ENCODE measurements at regions not wholly inside any gene's neighbourhood (a gene's known extent, or its start where the extent isn't known, plus 50 kb on each side); places are given as distances from the start of the nearest gene placed in this dataset.

DNA sequence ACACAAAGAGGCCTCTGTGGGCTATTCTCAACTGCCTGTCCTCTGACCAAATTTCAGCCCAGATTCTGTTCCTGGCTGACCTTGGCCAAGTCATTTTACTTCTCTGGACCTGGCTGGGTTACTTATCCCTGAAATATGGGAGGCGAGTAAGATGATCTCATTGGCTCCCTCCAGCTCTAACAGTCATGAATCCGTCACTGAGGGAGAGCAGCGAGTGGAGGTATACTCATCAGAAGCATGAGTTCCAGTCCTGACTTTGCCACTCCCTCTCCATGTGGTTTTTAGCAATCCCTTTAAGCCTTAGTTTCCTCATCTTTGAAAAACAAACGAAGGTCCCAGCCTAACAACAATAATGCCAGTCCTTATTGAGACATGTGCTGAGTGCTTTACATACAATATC lies 63.5 kb downstream of the CCDC185 start:
- H2BK15ac ChIP-seq (ENCODE audit: low read depth, poor library complexity, severe bottlenecking), result no peak overlapping the region
- peaks cover 29 to 32% of the 10 kb centered on the region in 2 experiments for H3K27me3 ChIP-seq (ENCODE audit: control insufficient read depth in 1 of 2, insufficient read depth in 1 of 2, low read length in 2 of 2)
- H2AFZ ChIP-seq (ENCODE audit: low read depth, low read length), result no peak overlapping the region
- no peak overlapping the region for H3K27ac ChIP-seq (ENCODE audit: low read length, poor library complexity, severe bottlenecking)
- no peak overlapping the region for H2AK5ac ChIP-seq (ENCODE audit: low read length, severe bottlenecking)
- no peak overlapping the region for H3K14ac ChIP-seq (ENCODE audit: low read length in 2 of 2)
- WGBS, result 65% methylated on average over 4 of the region's 4 CpGs
- H3K23ac ChIP-seq (ENCODE audit: low read length in 2 of 2), result no peak overlapping the region
- no peak overlapping the region for H4K91ac ChIP-seq (ENCODE audit: low read length)
- H4K8ac ChIP-seq (ENCODE audit: low read length), result no peak overlapping the region
- no peaks in the 10 kb centered on the region for H3K4me1 ChIP-seq (ENCODE audit: control insufficient read depth, insufficient read depth, low read depth, low read length)
- H2BK5ac ChIP-seq (ENCODE audit: low read depth, low read length, poor library complexity, severe bottlenecking), result no peak overlapping the region
- no peak overlapping the region for H3K4me2 ChIP-seq (ENCODE audit: low read length, poor library complexity, severe bottlenecking)
- H3K9ac ChIP-seq (ENCODE audit: low read length), result no peak overlapping the region
- DNase-seq, result no peak
- peaks cover 4% of the 10 kb centered on the region for H3K9me3 ChIP-seq (ENCODE audit: control insufficient read depth, low read length)
- no peak overlapping the region for H3K4ac ChIP-seq (ENCODE audit: low read depth in 1 of 2, low read length in 2 of 2)
- H3K79me1 ChIP-seq (replicated peaks; ENCODE audit: low read length, poor library complexity, severe bottlenecking), result no peaks in the 10 kb centered on the region
- H2BK120ac ChIP-seq (ENCODE audit: low read depth, low read length), result no peak overlapping the region
- H3K18ac ChIP-seq (ENCODE audit: low read depth in 1 of 2, low read length in 2 of 2), result no peak overlapping the region
- no peak overlapping the region for H2BK12ac ChIP-seq (ENCODE audit: low read length in 2 of 2)
- no peaks in the 10 kb centered on the region for H3K36me3 ChIP-seq (ENCODE audit: control insufficient read depth in 1 of 2, insufficient read depth in 2 of 2, low read depth in 1 of 2, low read length in 2 of 2)
- no peak overlapping the region for H3K4me3 ChIP-seq (ENCODE audit: insufficient read depth in 1 of 2, low read depth in 1 of 2, low read length in 2 of 2)

DNA sequence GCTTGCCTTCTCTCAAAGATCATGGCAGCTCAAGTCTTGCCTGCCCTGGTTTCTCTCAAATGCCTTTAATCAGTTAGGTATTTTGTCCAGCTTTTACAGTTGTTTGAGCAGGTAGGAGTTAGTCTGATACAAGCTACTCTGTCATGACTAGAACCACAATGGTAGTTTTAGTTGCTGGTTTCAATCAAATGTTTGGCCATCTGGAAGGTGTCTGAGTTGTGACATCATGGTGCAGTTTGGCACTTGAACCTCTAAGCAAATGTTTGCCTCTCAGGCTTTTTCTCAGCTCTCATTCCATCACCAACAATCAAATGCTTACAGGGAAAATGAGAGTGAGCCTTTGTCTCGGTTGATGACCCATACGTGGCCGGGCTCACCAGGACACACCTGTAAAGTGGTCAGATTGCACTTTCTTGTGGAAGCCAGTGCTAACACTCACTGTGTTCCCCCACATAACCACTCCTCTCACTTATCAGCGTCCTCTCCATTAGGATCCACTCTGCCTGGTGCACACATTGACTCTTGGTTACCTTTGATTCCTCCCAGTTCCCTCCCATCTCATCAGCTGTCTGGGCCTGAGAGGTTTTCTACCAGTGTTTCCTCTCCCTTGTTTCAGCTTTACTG lies 67.5 kb downstream of the CCDC185 start:
- no peak overlapping the region for H2BK15ac ChIP-seq (ENCODE audit: low read depth, poor library complexity, severe bottlenecking)
- no peak overlapping the region for H2AFZ ChIP-seq (ENCODE audit: low read depth, low read length)
- H4K91ac ChIP-seq (ENCODE audit: low read length), result no peak overlapping the region
- H3K18ac ChIP-seq (ENCODE audit: low read depth in 1 of 2, low read length in 2 of 2), result no peak overlapping the region
- no peak overlapping the region for H3K4ac ChIP-seq (ENCODE audit: low read depth in 1 of 2, low read length in 2 of 2)
- peaks cover 4% of the 10 kb centered on the region for H3K9me3 ChIP-seq (ENCODE audit: control insufficient read depth, low read length)
- no peak overlapping the region for H2BK120ac ChIP-seq (ENCODE audit: low read depth, low read length)
- no peaks in the 10 kb centered on the region for H3K4me1 ChIP-seq (ENCODE audit: control insufficient read depth, insufficient read depth, low read depth, low read length)
- H3K27ac ChIP-seq (ENCODE audit: low read length, poor library complexity, severe bottlenecking), result no peak overlapping the region
- no peak overlapping the region for H3K4me3 ChIP-seq (ENCODE audit: insufficient read depth in 1 of 2, low read depth in 1 of 2, low read length in 2 of 2)
- H2AK5ac ChIP-seq (ENCODE audit: low read length, severe bottlenecking), result no peak overlapping the region
- H2BK5ac ChIP-seq (ENCODE audit: low read depth, low read length, poor library complexity, severe bottlenecking), result no peak overlapping the region
- 72% methylated on average over 4 of the region's 4 CpGs for WGBS
- no peak overlapping the region for H4K8ac ChIP-seq (ENCODE audit: low read length)
- no peaks in the 10 kb centered on the region for H3K79me1 ChIP-seq (replicated peaks; ENCODE audit: low read length, poor library complexity, severe bottlenecking)
- no peak overlapping the region for H3K4me2 ChIP-seq (ENCODE audit: low read length, poor library complexity, severe bottlenecking)
- no peaks in the 10 kb centered on the region for H3K36me3 ChIP-seq (ENCODE audit: control insufficient read depth in 1 of 2, insufficient read depth in 2 of 2, low read depth in 1 of 2, low read length in 2 of 2)
- no peak overlapping the region for H3K14ac ChIP-seq (ENCODE audit: low read length in 2 of 2)
- H2BK12ac ChIP-seq (ENCODE audit: low read length in 2 of 2), result no peak overlapping the region
- peaks cover 17 to 20% of the 10 kb centered on the region in 2 experiments for H3K27me3 ChIP-seq (ENCODE audit: control insufficient read depth in 1 of 2, insufficient read depth in 1 of 2, low read length in 2 of 2)
- no peak overlapping the region for H3K9ac ChIP-seq (ENCODE audit: low read length)
- H3K23ac ChIP-seq (ENCODE audit: low read length in 2 of 2), result no peak overlapping the region
- DNase-seq, result no peak

DNA sequence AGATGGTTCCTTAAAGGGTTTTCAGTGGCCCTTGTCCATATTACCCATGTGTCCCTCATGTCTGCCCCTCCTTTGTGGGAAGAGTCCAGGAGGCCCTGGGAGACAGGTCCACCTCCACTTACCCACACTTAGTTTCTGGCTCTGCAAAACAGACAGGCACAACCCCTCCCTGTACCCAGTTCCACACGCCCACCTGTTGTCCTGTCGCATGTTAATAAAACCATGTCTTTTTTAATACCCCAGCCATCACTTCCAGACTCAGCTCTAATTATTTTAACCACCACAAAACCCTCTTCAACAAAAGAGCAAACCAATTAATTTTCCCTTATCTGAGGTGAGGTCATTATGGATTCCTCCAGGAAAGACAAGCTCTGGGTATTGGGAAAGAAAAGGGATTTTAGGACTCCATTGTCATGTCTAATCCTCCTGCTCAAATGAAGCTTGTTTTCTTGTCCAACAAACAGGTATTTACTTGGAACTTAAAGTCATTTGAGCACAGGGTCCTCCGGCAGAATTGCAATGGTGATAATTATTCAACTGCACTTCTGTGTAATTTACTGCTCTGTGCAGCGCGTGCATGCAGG lies 68.9 kb downstream of the CCDC185 start:
- WGBS, result 91% methylated on average over 3 of the region's 5 CpGs
- H3K79me1 ChIP-seq (replicated peaks; ENCODE audit: low read length, poor library complexity, severe bottlenecking), result no peaks in the 10 kb centered on the region
- no peak overlapping the region for H3K4ac ChIP-seq (ENCODE audit: low read depth in 1 of 2, low read length in 2 of 2)
- no peaks in the 10 kb centered on the region for H3K36me3 ChIP-seq (ENCODE audit: control insufficient read depth in 1 of 2, insufficient read depth in 2 of 2, low read depth in 1 of 2, low read length in 2 of 2)
- peaks cover 17 to 24% of the 10 kb centered on the region in 2 experiments for H3K27me3 ChIP-seq (ENCODE audit: control insufficient read depth in 1 of 2, insufficient read depth in 1 of 2, low read length in 2 of 2)
- H4K91ac ChIP-seq (ENCODE audit: low read length), result no peak overlapping the region
- H2AFZ ChIP-seq (ENCODE audit: low read depth, low read length), result no peak overlapping the region
- no peak overlapping the region for H3K23ac ChIP-seq (ENCODE audit: low read length in 2 of 2)
- H3K4me3 ChIP-seq (ENCODE audit: insufficient read depth in 1 of 2, low read depth in 1 of 2, low read length in 2 of 2), result no peak overlapping the region
- H3K9me3 ChIP-seq (ENCODE audit: control insufficient read depth, low read length), result peaks cover 4% of the 10 kb centered on the region
- no peak overlapping the region for H3K18ac ChIP-seq (ENCODE audit: low read depth in 1 of 2, low read length in 2 of 2)
- H2BK5ac ChIP-seq (ENCODE audit: low read depth, low read length, poor library complexity, severe bottlenecking), result no peak overlapping the region
- no peak overlapping the region for H3K4me2 ChIP-seq (ENCODE audit: low read length, poor library complexity, severe bottlenecking)
- H4K8ac ChIP-seq (ENCODE audit: low read length), result no peak overlapping the region
- no peaks in the 10 kb centered on the region for H3K4me1 ChIP-seq (ENCODE audit: control insufficient read depth, insufficient read depth, low read depth, low read length)
- H2BK12ac ChIP-seq (ENCODE audit: low read length in 2 of 2), result no peak overlapping the region
- H2AK5ac ChIP-seq (ENCODE audit: low read length, severe bottlenecking), result no peak overlapping the region
- no peak overlapping the region for H3K14ac ChIP-seq (ENCODE audit: low read length in 2 of 2)
- no peak overlapping the region for H3K27ac ChIP-seq (ENCODE audit: low read length, poor library complexity, severe bottlenecking)
- no peak overlapping the region for H2BK15ac ChIP-seq (ENCODE audit: low read depth, poor library complexity, severe bottlenecking)
- H2BK120ac ChIP-seq (ENCODE audit: low read depth, low read length), result no peak overlapping the region
- H3K9ac ChIP-seq (ENCODE audit: low read length), result no peak overlapping the region
- DNase-seq, result no peak

DNA sequence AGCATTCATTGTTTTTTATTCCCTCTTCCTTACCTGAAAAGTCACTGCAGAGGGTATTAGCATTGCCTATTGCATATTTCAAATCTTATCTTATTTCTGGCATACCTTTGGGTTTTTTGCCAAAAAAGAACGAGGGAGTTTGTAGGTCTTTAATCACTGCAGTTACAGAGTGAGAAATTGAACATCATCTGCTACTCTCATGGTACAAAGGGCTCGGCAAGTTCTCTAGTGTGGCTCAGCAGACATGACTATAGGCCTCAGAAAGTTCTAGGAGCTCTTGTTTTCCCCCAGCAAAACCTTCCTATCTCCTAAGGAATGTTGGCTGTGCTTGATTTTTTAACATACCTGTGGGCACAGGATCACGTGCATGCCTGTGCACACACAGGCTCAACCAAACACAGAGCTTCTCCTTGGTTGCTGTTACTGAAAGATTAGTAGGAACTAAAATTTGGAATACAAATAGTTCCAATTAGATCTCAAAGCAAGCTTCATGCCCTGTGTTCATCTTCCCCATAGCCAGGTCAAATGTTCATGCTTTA lies 69.7 kb downstream of the CCDC185 start:
- 87% methylated on average over 3 of the region's 3 CpGs for WGBS

More for the DNA sequence above, 69.7 kb downstream of the CCDC185 start:
- no peak overlapping the region for H2AK5ac ChIP-seq (ENCODE audit: low read length, severe bottlenecking)
- H2AFZ ChIP-seq (ENCODE audit: low read depth, low read length), result no peak overlapping the region
- H2BK12ac ChIP-seq (ENCODE audit: low read length in 2 of 2), result no peak overlapping the region
- H3K79me1 ChIP-seq (replicated peaks; ENCODE audit: low read length, poor library complexity, severe bottlenecking), result no peaks in the 10 kb centered on the region
- no peak overlapping the region for H4K8ac ChIP-seq (ENCODE audit: low read length)
- H3K9ac ChIP-seq (ENCODE audit: low read length), result no peak overlapping the region
- H3K14ac ChIP-seq (ENCODE audit: low read length in 2 of 2), result no peak overlapping the region
- no peak overlapping the region for H3K27ac ChIP-seq (ENCODE audit: low read length, poor library complexity, severe bottlenecking)
- H3K9me3 ChIP-seq (ENCODE audit: control insufficient read depth, low read length), result peaks cover 4% of the 10 kb centered on the region
- H3K36me3 ChIP-seq (ENCODE audit: control insufficient read depth in 1 of 2, insufficient read depth in 2 of 2, low read depth in 1 of 2, low read length in 2 of 2), result no peaks in the 10 kb centered on the region
- H3K4ac ChIP-seq (ENCODE audit: low read depth in 1 of 2, low read length in 2 of 2), result no peak overlapping the region
- H3K23ac ChIP-seq (ENCODE audit: low read length in 2 of 2), result no peak overlapping the region
- no peak overlapping the region for H4K91ac ChIP-seq (ENCODE audit: low read length)
- no peak overlapping the region for H3K4me2 ChIP-seq (ENCODE audit: low read length, poor library complexity, severe bottlenecking)
- no peaks in the 10 kb centered on the region for H3K4me1 ChIP-seq (ENCODE audit: control insufficient read depth, insufficient read depth, low read depth, low read length)
- H3K18ac ChIP-seq (ENCODE audit: low read depth in 1 of 2, low read length in 2 of 2), result no peak overlapping the region
- no peak for DNase-seq
- H2BK120ac ChIP-seq (ENCODE audit: low read depth, low read length), result no peak overlapping the region
- no peak overlapping the region for H2BK15ac ChIP-seq (ENCODE audit: low read depth, poor library complexity, severe bottlenecking)
- H2BK5ac ChIP-seq (ENCODE audit: low read depth, low read length, poor library complexity, severe bottlenecking), result no peak overlapping the region
- H3K27me3 ChIP-seq (ENCODE audit: control insufficient read depth in 1 of 2, insufficient read depth in 1 of 2, low read length in 2 of 2), result peaks cover 17 to 24% of the 10 kb centered on the region in 2 experiments
- no peak overlapping the region for H3K4me3 ChIP-seq (ENCODE audit: insufficient read depth in 1 of 2, low read depth in 1 of 2, low read length in 2 of 2)

Data from mesenchymal stem cell (in vitro differentiated cells and primary cell).